WTC11 (cell line): ENCODE measurements at regions not wholly inside any gene's neighbourhood (a gene's known extent, or its start where the extent isn't known, plus 50 kb on each side); places are given as distances from the start of the nearest gene placed in this dataset.

Experiments
- ATAC-seq: fragments of 200-7000 bp; cut with Tn5 transposase; 2 replicates; pipeline ENCODE4 v1.10.0; 2021; ENCODE audit warnings: mild to moderate bottlenecking, moderate library complexity
- CTCF ChIA-PET: fragments of 300-600 bp; sonication (Branson Sonifier 250); formaldehyde crosslinking; loops from one replicate; lab custom pipeline; 2021; ENCODE audit warnings: antibody characterized with exemption; lab: Charles Lee
- POLR2A ChIA-PET: fragments of 350-600 bp; sonication (Branson Sonifier 250); formaldehyde crosslinking; loops from one replicate; lab custom pipeline; 2021; ENCODE audit warnings: antibody characterized with exemption; lab: Charles Lee
- DNase-seq: peaks from one replicate; pipeline ENCODE4 v3.0.0; 2021; ENCODE audit warnings: low spot score
- H3K27ac Mint-ChIP-seq: 2 replicates; pipeline ENCODE4 v1.8.0; 2021; ENCODE audit warnings: mixed read lengths
- H3K27me3 Mint-ChIP-seq: 2 replicates; pipeline ENCODE4 v1.8.0; 2021; ENCODE audit warnings: low read depth, mild to moderate bottlenecking, moderate library complexity, mixed read lengths
- H3K36me3 Mint-ChIP-seq: 2 replicates; pipeline ENCODE4 v1.8.0; 2021; ENCODE audit warnings: mixed read lengths
- H3K4me1 Mint-ChIP-seq: 2 replicates; pipeline ENCODE4 v1.8.0; 2022; ENCODE audit warnings: mixed read lengths
- H3K4me3 Mint-ChIP-seq: 2 replicates; pipeline ENCODE4 v1.8.0; 2021; ENCODE audit warnings: mild to moderate bottlenecking, moderate library complexity, mixed read lengths
- H3K9me3 Mint-ChIP-seq: 2 replicates; pipeline ENCODE4 v1.8.0; 2021; ENCODE audit warnings: mixed read lengths
- CREM ChIP-seq: sonication (generic); formaldehyde crosslinking; IDR thresholded peaks from 2 replicates; pipeline ENCODE4 v1.8.1; 2022; ENCODE audit warnings: mild to moderate bottlenecking, missing genetic modification reagents, moderate library complexity
- EMX1 ChIP-seq: fragments of 250-450 bp; sonication (Bioruptor Pico); IDR thresholded peaks from 2 replicates; pipeline ENCODE4 v1.8.0; 2021; ENCODE audit warnings: mild to moderate bottlenecking
- MLX ChIP-seq: sonication (generic); formaldehyde crosslinking; IDR thresholded peaks from 2 replicates; pipeline ENCODE4 v1.8.1; 2023; ENCODE audit warnings: mild to moderate bottlenecking, missing genetic modification reagents, moderate library complexity
- MXD4 ChIP-seq: fragments of 250-450 bp; sonication (Bioruptor Pico); IDR thresholded peaks from 2 replicates; pipeline ENCODE4 v1.8.0; 2021; ENCODE audit warnings: mild to moderate bottlenecking, moderate library complexity, borderline replicate concordance
- NR1H2 ChIP-seq: sonication (generic); formaldehyde crosslinking; IDR thresholded peaks from 2 replicates; pipeline ENCODE4 v1.9.0; 2021; ENCODE audit warnings: mild to moderate bottlenecking, moderate library complexity, missing genetic modification reagents
- SMAD3 ChIP-seq: sonication (generic); formaldehyde crosslinking; IDR thresholded peaks from 2 replicates; pipeline ENCODE4 v1.8.0; 2022; ENCODE audit warnings: missing genetic modification reagents, mild to moderate bottlenecking, borderline replicate concordance
- ZNF423 ChIP-seq: fragments of 250-450 bp; sonication (Bioruptor Pico); IDR thresholded peaks from 2 replicates; pipeline ENCODE4 v2.1.2; 2022; ENCODE audit warnings: mild to moderate bottlenecking, moderate library complexity
- ZSCAN18 ChIP-seq: fragments of 250-450 bp; sonication (Bioruptor Pico); IDR thresholded peaks from 2 replicates; pipeline ENCODE4 v2.1.2; 2022; ENCODE audit warnings: mild to moderate bottlenecking, moderate library complexity
- TF ChIP-seq, protein P1 (sequence below): fragments of 250-450 bp; sonication (Bioruptor Pico); IDR thresholded peaks from 2 replicates; pipeline ENCODE4 v1.9.0; 2021; ENCODE audit warnings: mild to moderate bottlenecking
- TF ChIP-seq, protein P2 (sequence below): sonication (generic); formaldehyde crosslinking; IDR thresholded peaks from 2 replicates; pipeline ENCODE4 v1.8.0; 2022; ENCODE audit warnings: missing genetic modification reagents
- TF ChIP-seq, protein P3 (sequence below): sonication (generic); formaldehyde crosslinking; IDR thresholded peaks from 2 replicates; pipeline ENCODE4 v1.8.1; 2023; ENCODE audit warnings: mild to moderate bottlenecking, moderate library complexity, missing genetic modification reagents
- TF ChIP-seq, protein P4 (sequence below): fragments of 250-450 bp; sonication (Bioruptor Pico); IDR thresholded peaks from 2 replicates; pipeline ENCODE4 v1.9.0; 2021; ENCODE audit warnings: mild to moderate bottlenecking, borderline replicate concordance

DNA sequence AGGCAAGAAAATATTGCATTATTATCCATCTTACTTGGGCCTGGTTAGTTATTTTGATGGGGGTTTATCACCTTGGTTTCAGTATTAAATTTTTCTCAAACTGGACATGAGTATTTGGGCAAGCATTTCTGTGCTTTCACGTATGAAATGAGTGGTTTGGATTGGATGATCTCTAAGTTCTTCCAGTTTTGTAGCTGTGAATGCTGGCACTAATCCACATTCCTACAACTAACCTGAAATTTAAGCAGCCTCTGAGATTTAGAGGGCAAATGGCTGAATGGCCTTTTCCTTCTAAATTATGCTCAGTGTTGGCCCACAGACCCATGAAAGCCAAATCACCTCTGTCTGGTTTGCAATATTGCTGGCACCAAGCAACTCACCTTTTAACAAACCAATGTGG lies 475.0 kb upstream of the B3GALT2 start:
- Mint-ChIP-seq H3K4me3 (no peak overlapping the region), H3K36me3 (no peaks in the 10 kb centered on the region), H3K9me3 (no peaks in the 10 kb centered on the region), H3K27me3 (no peaks in the 10 kb centered on the region), H3K27ac (no peak overlapping the region), H3K4me1 (no peaks in the 10 kb centered on the region)
- no peak for DNase-seq
- ChIA-PET CTCF (no interaction called here), POLR2A (no interaction called here)
- TF ChIP-seq CREM (CRISPR knock-in tag) (no peak), EMX1 (CRISPR knock-in tag) (no peak), MLX (CRISPR knock-in tag) (no peak)
- TF ChIP-seq, protein P1, sequence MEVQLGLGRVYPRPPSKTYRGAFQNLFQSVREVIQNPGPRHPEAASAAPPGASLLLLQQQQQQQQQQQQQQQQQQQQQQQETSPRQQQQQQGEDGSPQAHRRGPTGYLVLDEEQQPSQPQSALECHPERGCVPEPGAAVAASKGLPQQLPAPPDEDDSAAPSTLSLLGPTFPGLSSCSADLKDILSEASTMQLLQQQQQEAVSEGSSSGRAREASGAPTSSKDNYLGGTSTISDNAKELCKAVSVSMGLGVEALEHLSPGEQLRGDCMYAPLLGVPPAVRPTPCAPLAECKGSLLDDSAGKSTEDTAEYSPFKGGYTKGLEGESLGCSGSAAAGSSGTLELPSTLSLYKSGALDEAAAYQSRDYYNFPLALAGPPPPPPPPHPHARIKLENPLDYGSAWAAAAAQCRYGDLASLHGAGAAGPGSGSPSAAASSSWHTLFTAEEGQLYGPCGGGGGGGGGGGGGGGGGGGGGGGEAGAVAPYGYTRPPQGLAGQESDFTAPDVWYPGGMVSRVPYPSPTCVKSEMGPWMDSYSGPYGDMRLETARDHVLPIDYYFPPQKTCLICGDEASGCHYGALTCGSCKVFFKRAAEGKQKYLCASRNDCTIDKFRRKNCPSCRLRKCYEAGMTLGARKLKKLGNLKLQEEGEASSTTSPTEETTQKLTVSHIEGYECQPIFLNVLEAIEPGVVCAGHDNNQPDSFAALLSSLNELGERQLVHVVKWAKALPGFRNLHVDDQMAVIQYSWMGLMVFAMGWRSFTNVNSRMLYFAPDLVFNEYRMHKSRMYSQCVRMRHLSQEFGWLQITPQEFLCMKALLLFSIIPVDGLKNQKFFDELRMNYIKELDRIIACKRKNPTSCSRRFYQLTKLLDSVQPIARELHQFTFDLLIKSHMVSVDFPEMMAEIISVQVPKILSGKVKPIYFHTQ: no peak
- TF ChIP-seq, protein P2, sequence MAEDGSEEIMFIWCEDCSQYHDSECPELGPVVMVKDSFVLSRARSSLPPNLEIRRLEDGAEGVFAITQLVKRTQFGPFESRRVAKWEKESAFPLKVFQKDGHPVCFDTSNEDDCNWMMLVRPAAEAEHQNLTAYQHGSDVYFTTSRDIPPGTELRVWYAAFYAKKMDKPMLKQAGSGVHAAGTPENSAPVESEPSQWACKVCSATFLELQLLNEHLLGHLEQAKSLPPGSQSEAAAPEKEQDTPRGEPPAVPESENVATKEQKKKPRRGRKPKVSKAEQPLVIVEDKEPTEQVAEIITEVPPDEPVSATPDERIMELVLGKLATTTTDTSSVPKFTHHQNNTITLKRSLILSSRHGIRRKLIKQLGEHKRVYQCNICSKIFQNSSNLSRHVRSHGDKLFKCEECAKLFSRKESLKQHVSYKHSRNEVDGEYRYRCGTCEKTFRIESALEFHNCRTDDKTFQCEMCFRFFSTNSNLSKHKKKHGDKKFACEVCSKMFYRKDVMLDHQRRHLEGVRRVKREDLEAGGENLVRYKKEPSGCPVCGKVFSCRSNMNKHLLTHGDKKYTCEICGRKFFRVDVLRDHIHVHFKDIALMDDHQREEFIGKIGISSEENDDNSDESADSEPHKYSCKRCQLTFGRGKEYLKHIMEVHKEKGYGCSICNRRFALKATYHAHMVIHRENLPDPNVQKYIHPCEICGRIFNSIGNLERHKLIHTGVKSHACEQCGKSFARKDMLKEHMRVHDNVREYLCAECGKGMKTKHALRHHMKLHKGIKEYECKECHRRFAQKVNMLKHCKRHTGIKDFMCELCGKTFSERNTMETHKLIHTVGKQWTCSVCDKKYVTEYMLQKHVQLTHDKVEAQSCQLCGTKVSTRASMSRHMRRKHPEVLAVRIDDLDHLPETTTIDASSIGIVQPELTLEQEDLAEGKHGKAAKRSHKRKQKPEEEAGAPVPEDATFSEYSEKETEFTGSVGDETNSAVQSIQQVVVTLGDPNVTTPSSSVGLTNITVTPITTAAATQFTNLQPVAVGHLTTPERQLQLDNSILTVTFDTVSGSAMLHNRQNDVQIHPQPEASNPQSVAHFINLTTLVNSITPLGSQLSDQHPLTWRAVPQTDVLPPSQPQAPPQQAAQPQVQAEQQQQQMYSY (CRISPR knock-in tag): no peak
- no peak for ATAC-seq

DNA sequence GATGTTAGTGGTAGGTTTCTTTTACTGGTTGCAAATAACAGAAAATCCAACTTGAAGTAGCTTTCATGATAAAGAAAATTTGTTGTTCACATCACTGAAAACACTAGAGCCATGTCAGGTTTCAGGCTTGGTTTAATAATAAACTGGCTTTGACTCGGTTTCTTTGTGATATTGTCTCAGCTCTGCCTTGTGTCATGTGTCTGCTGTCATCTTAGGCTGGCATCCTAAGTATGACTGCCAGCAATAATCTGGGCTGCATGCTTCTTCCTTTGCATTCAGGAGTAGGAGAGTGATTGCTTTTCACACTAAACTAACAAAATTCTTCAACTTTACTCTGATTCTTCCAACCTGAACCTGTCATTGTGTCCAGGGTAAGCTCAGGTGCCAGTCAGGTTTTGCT lies 474.0 kb upstream of the B3GALT2 start:
- Mint-ChIP-seq H3K36me3 (no peaks in the 10 kb centered on the region), H3K27me3 (no peaks in the 10 kb centered on the region), H3K27ac (no peak overlapping the region), H3K9me3 (no peaks in the 10 kb centered on the region), H3K4me1 (no peaks in the 10 kb centered on the region), H3K4me3 (no peak overlapping the region)
- ATAC-seq (no peak), DNase-seq (no peak)
- POLR2A ChIA-PET: no interaction called here
- TF ChIP-seq ZSCAN18 (CRISPR knock-in tag): no peak
- TF ChIP-seq SMAD3 (CRISPR knock-in tag): no peak
- TF ChIP-seq, protein P3, sequence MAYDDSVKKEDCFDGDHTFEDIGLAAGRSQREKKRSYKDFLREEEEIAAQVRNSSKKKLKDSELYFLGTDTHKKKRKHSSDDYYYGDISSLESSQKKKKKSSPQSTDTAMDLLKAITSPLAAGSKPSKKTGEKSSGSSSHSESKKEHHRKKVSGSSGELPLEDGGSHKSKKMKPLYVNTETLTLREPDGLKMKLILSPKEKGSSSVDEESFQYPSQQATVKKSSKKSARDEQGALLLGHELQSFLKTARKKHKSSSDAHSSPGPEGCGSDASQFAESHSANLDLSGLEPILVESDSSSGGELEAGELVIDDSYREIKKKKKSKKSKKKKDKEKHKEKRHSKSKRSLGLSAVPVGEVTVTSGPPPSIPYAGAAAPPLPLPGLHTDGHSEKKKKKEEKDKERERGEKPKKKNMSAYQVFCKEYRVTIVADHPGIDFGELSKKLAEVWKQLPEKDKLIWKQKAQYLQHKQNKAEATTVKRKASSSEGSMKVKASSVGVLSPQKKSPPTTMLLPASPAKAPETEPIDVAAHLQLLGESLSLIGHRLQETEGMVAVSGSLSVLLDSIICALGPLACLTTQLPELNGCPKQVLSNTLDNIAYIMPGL (CRISPR knock-in tag): no peak
- no peak for TF ChIP-seq ZNF423 (CRISPR knock-in tag)
- TF ChIP-seq, protein P2 (CRISPR knock-in tag): no peak
- TF ChIP-seq MXD4 (CRISPR knock-in tag): no peak
- TF ChIP-seq, protein P4, sequence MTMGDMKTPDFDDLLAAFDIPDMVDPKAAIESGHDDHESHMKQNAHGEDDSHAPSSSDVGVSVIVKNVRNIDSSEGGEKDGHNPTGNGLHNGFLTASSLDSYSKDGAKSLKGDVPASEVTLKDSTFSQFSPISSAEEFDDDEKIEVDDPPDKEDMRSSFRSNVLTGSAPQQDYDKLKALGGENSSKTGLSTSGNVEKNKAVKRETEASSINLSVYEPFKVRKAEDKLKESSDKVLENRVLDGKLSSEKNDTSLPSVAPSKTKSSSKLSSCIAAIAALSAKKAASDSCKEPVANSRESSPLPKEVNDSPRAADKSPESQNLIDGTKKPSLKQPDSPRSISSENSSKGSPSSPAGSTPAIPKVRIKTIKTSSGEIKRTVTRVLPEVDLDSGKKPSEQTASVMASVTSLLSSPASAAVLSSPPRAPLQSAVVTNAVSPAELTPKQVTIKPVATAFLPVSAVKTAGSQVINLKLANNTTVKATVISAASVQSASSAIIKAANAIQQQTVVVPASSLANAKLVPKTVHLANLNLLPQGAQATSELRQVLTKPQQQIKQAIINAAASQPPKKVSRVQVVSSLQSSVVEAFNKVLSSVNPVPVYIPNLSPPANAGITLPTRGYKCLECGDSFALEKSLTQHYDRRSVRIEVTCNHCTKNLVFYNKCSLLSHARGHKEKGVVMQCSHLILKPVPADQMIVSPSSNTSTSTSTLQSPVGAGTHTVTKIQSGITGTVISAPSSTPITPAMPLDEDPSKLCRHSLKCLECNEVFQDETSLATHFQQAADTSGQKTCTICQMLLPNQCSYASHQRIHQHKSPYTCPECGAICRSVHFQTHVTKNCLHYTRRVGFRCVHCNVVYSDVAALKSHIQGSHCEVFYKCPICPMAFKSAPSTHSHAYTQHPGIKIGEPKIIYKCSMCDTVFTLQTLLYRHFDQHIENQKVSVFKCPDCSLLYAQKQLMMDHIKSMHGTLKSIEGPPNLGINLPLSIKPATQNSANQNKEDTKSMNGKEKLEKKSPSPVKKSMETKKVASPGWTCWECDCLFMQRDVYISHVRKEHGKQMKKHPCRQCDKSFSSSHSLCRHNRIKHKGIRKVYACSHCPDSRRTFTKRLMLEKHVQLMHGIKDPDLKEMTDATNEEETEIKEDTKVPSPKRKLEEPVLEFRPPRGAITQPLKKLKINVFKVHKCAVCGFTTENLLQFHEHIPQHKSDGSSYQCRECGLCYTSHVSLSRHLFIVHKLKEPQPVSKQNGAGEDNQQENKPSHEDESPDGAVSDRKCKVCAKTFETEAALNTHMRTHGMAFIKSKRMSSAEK: no peak
- TF ChIP-seq NR1H2 (CRISPR knock-in tag): no peak
- CTCF ChIA-PET: no interaction called here
